GM21619 (cell line): ENCODE measurements at regions not wholly inside any gene's neighbourhood (a gene's known extent, or its start where the extent isn't known, plus 50 kb on each side); places are given as distances from the start of the nearest gene placed in this dataset.

Source experiments
- ATAC-seq: cut with Tn5 transposase; IDR thresholded peaks from one replicate; pipeline ENCODE4 v1.9.1; 2021; ENCODE audit not compliant: unreplicated experiment

- ATAC-seq = no peak
Observed at GRCh38 chr22:34299496-34299895, 379.2 kb upstream of the LARGE1 start.

GRCh38 chr22:34301569-34301968, 381.3 kb upstream of the LARGE1 start:
- ATAC-seq = no peak

- no peak for ATAC-seq
Observed at GRCh38 chr22:34303656-34304055, 383.4 kb upstream of the LARGE1 start.

- ATAC-seq = no peak
Observed at GRCh38 chr22:34306361-34306760, 386.1 kb upstream of the LARGE1 start.

- no peak for ATAC-seq
Observed at GRCh38 chr22:34308101-34308500, 387.8 kb upstream of the LARGE1 start.

GRCh38 chr22:34319346-34319745, 399.1 kb upstream of the LARGE1 start:
- ATAC-seq = no peak

- ATAC-seq = no peak
Observed at GRCh38 chr22:34324763-34325162, 404.5 kb upstream of the LARGE1 start.

GRCh38 chr22:34326901-34327300, 406.6 kb upstream of the LARGE1 start:
- no peak for ATAC-seq

GRCh38 chr22:34330432-34330831, 410.2 kb upstream of the LARGE1 start:
- no peak for ATAC-seq

- ATAC-seq = no peak
Observed at GRCh38 chr22:34333285-34333684, 413.0 kb upstream of the LARGE1 start.

GRCh38 chr22:34334893-34335292, 414.6 kb upstream of the LARGE1 start:
- no peak for ATAC-seq

- ATAC-seq = no peak
Observed at GRCh38 chr22:34344702-34345101, 424.4 kb upstream of the LARGE1 start.

- ATAC-seq = no peak
Observed at GRCh38 chr22:34354071-34354817, 434.0 kb upstream of the LARGE1 start.

GRCh38 chr22:34356481-34356880, 436.2 kb upstream of the LARGE1 start:
- ATAC-seq = no peak

GRCh38 chr22:34370711-34371110, 450.4 kb upstream of the LARGE1 start:
- ATAC-seq = no peak

GRCh38 chr22:34379825-34380224, 459.5 kb upstream of the LARGE1 start:
- ATAC-seq = no peak

- ATAC-seq = no peak
Observed at GRCh38 chr22:34380532-34380931, 460.3 kb upstream of the LARGE1 start.

- ATAC-seq = no peak
Observed at GRCh38 chr22:34390400-34390799, 470.1 kb upstream of the LARGE1 start.

GRCh38 chr22:34395370-34395769, 475.1 kb upstream of the LARGE1 start:
- ATAC-seq = no peak

GRCh38 chr22:34403667-34404066, 483.4 kb upstream of the LARGE1 start:
- ATAC-seq = no peak

- no peak for ATAC-seq
Observed at GRCh38 chr22:34410111-34410510, 489.8 kb upstream of the LARGE1 start.

GRCh38 chr22:34414467-34415440, 494.5 kb upstream of the LARGE1 start:
- ATAC-seq = no peak
